GM12872 (cell line): ENCODE measurements at regions not wholly inside any gene's neighbourhood (a gene's known extent, or its start where the extent isn't known, plus 50 kb on each side); places are given as distances from the start of the nearest gene placed in this dataset.

Experiments used
- CTCF ChIP-seq: IDR thresholded peaks from 3 replicates; pipeline ENCODE4 v1.5.1; 2011; ENCODE audit warnings: low read depth, mild to moderate bottlenecking, low read length, moderate library complexity; ENCODE audit not compliant: insufficient read depth

- no peak for TF ChIP-seq CTCF
These were observed 248.8 kb upstream of the GRM7 start for GRCh38 chr3:6612034-6612616.

GRCh38 chr3:6622260-6622659 lies 238.7 kb upstream of the GRM7 start:
- no peak for TF ChIP-seq CTCF

- no peak for TF ChIP-seq CTCF
These were observed 238.2 kb upstream of the GRM7 start for GRCh38 chr3:6622712-6623111.

- TF ChIP-seq CTCF: no peak
These were observed 229.5 kb upstream of the GRM7 start for GRCh38 chr3:6631376-6631775.

- TF ChIP-seq CTCF: no peak
These were observed 220.0 kb upstream of the GRM7 start for GRCh38 chr3:6640907-6641306.

- no peak for TF ChIP-seq CTCF
These were observed 216.6 kb upstream of the GRM7 start for GRCh38 chr3:6644070-6644929.

- no peak for TF ChIP-seq CTCF
These were observed 206.2 kb upstream of the GRM7 start for GRCh38 chr3:6654670-6655069.
